Cardiac fibroblast (primary cell): ENCODE measurements at regions not wholly inside any gene's neighbourhood (a gene's known extent, or its start where the extent isn't known, plus 50 kb on each side); places are given as distances from the start of the nearest gene placed in this dataset.

Experiments
- DNase-seq, 2 donors: peaks; one replicate each; pipeline versions ENCODE4 v3.0.0 to v3.0.0-alpha.2; 2010; ENCODE audit warnings: low read depth in 2 of 2
- H3K4me3 ChIP-seq, 2 donors: replicated peaks in 1 of 2; 1 replicate in 1 of 2; 2 replicates in 1 of 2; pipeline ENCODE4 v1.5.1; 2011; ENCODE audit warnings: low read depth in 2 of 2, low read length in 2 of 2, mild to moderate bottlenecking in 2 of 2, moderate library complexity in 1 of 2
- CTCF ChIP-seq: IDR thresholded peaks from one replicate; pipeline ENCODE4 v1.5.1; 2011; ENCODE audit warnings: low read depth, mild to moderate bottlenecking, low read length, inconsistent platforms

GRCh38 chr22:34293324-34293723, 373.0 kb upstream of the LARGE1 start:
- TF ChIP-seq CTCF, result no peak
- no peak for DNase-seq
- H3K4me3 ChIP-seq, result no peak overlapping the region

GRCh38 chr22:34294476-34294875, 374.2 kb upstream of the LARGE1 start:
- no peak overlapping the region for H3K4me3 ChIP-seq
- TF ChIP-seq CTCF, result no peak
- DNase-seq, result no peak

GRCh38 chr22:34294986-34295385, 374.7 kb upstream of the LARGE1 start:
- no peak for DNase-seq
- H3K4me3 ChIP-seq, result no peak overlapping the region
- no peak for TF ChIP-seq CTCF

GRCh38 chr22:34296461-34296860, 376.2 kb upstream of the LARGE1 start:
- no peak for DNase-seq
- H3K4me3 ChIP-seq, result no peak overlapping the region
- TF ChIP-seq CTCF, result no peak

- no peak for TF ChIP-seq CTCF
- H3K4me3 ChIP-seq, result no peak overlapping the region
- no peak for DNase-seq
These were observed 377.4 kb upstream of the LARGE1 start for GRCh38 chr22:34297536-34298120.

- no peak overlapping the region for H3K4me3 ChIP-seq
- no peak for DNase-seq
- TF ChIP-seq CTCF, result no peak
These were observed 379.2 kb upstream of the LARGE1 start for GRCh38 chr22:34299496-34299895.

- no peak for TF ChIP-seq CTCF
- H3K4me3 ChIP-seq, result no peak overlapping the region
- DNase-seq, result no peak
These were observed 381.3 kb upstream of the LARGE1 start for GRCh38 chr22:34301569-34301968.
